Fibroblast of skin of left quadriceps (primary cell): ENCODE measurements at regions not wholly inside any gene's neighbourhood (a gene's known extent, or its start where the extent isn't known, plus 50 kb on each side); places are given as distances from the start of the nearest gene placed in this dataset.

Experiments used
- DNase-seq, 2 experiments: peaks; one replicate each; pipeline ENCODE4 v3.0.0-alpha.2; 2013; ENCODE audit warnings: low read depth in 2 of 2

GRCh38 chr16:7185165-7185564 is 147.5 kb upstream of the RBFOX1 start:
- no peak for DNase-seq

GRCh38 chr16:7183768-7184167 is 148.9 kb upstream of the RBFOX1 start:
- no peak for DNase-seq

GRCh38 chr16:7182510-7183109 is 150.0 kb upstream of the RBFOX1 start:
- DNase-seq: no peak

GRCh38 chr16:7177875-7178274 is 154.8 kb upstream of the RBFOX1 start:
- no peak for DNase-seq

GRCh38 chr16:7171151-7171550 is 161.5 kb upstream of the RBFOX1 start:
- no peak for DNase-seq

- DNase-seq: no peak
Measured at GRCh38 chr16:7167626-7168025, 165.0 kb upstream of the RBFOX1 start.

- DNase-seq: no peak
Measured at GRCh38 chr16:7161891-7162290, 170.8 kb upstream of the RBFOX1 start.

GRCh38 chr16:7160093-7160492 is 172.6 kb upstream of the RBFOX1 start:
- no peak for DNase-seq

- DNase-seq: no peak
Measured at GRCh38 chr16:7158481-7158880, 174.2 kb upstream of the RBFOX1 start.

GRCh38 chr16:7150230-7150629 is 182.4 kb upstream of the RBFOX1 start:
- DNase-seq: no peak

- DNase-seq: no peak
Measured at GRCh38 chr16:7148606-7149005, 184.0 kb upstream of the RBFOX1 start.

- no peak for DNase-seq
Measured at GRCh38 chr16:7140899-7141298, 191.7 kb upstream of the RBFOX1 start.

GRCh38 chr16:7137560-7138330 is 194.9 kb upstream of the RBFOX1 start:
- DNase-seq: no peak

- DNase-seq: no peak
Measured at GRCh38 chr16:7132465-7132864, 200.2 kb upstream of the RBFOX1 start.

- DNase-seq: no peak
Measured at GRCh38 chr16:7124701-7125100, 207.9 kb upstream of the RBFOX1 start.

GRCh38 chr16:7124242-7124641 is 208.4 kb upstream of the RBFOX1 start:
- DNase-seq: no peak

- DNase-seq: no peak
Measured at GRCh38 chr16:7116734-7117133, 215.9 kb upstream of the RBFOX1 start.

GRCh38 chr16:7115898-7116297 is 216.7 kb upstream of the RBFOX1 start:
- DNase-seq: no peak

GRCh38 chr16:7113949-7114348 is 218.7 kb upstream of the RBFOX1 start:
- no peak for DNase-seq

- no peak for DNase-seq
Measured at GRCh38 chr16:7113395-7113794, 219.2 kb upstream of the RBFOX1 start.

- no peak for DNase-seq
Measured at GRCh38 chr16:7111265-7111664, 221.4 kb upstream of the RBFOX1 start.

- DNase-seq: no peak
Measured at GRCh38 chr16:7107436-7107835, 225.2 kb upstream of the RBFOX1 start.

- DNase-seq: no peak
Measured at GRCh38 chr16:7103056-7103455, 229.6 kb upstream of the RBFOX1 start.

- DNase-seq: no peak
Measured at GRCh38 chr16:7101054-7101453, 231.6 kb upstream of the RBFOX1 start.
